Mesendoderm (in vitro differentiated cells): ENCODE measurements at regions not wholly inside any gene's neighbourhood (a gene's known extent, or its start where the extent isn't known, plus 50 kb on each side); places are given as distances from the start of the nearest gene placed in this dataset.

Source experiments
- DNase-seq: peaks from one replicate; pipeline ENCODE4 v3.0.0; 2013
- H2AK5ac ChIP-seq: 2 replicates; pipeline ENCODE4 v1.6.1; 2013; ENCODE audit warnings: low read length, inconsistent platforms
- H2BK120ac ChIP-seq: 2 replicates; pipeline ENCODE4 v1.6.1; 2013; ENCODE audit warnings: low read depth, mild to moderate bottlenecking, low read length, moderate library complexity, mixed read lengths
- H2BK15ac ChIP-seq: replicated peaks from 2 replicates; pipeline ENCODE4 v1.6.1; 2013; ENCODE audit warnings: low read depth, mild to moderate bottlenecking, moderate library complexity
- H2BK5ac ChIP-seq: 2 replicates; pipeline ENCODE4 v1.6.1; 2013; ENCODE audit warnings: low read length, inconsistent platforms
- H3K18ac ChIP-seq: 2 replicates; pipeline ENCODE4 v1.6.1; 2013; ENCODE audit warnings: mild to moderate bottlenecking, low read length, mixed read lengths
- H3K23ac ChIP-seq: one replicate; pipeline ENCODE4 v1.6.1; 2013; ENCODE audit warnings: low read length
- H3K27ac ChIP-seq: 2 replicates; pipeline ENCODE4 v1.5.1; 2013; ENCODE audit warnings: low read depth, mild to moderate bottlenecking, inconsistent platforms, low read length, moderate library complexity
- H3K27me3 ChIP-seq: 2 replicates; pipeline ENCODE4 v1.6.1; 2013; ENCODE audit warnings: low read length, control low read depth, mild to moderate bottlenecking, inconsistent platforms; ENCODE audit not compliant: insufficient read depth, poor library complexity
- H3K36me3 ChIP-seq: 2 replicates; pipeline ENCODE4 v1.6.1; 2013; ENCODE audit warnings: low read length, inconsistent platforms; ENCODE audit not compliant: control insufficient read depth, insufficient read depth
- H3K4ac ChIP-seq: one replicate; pipeline ENCODE4 v1.6.1; 2013; ENCODE audit warnings: low read depth, mild to moderate bottlenecking, low read length, moderate library complexity
- H3K4me1 ChIP-seq: 2 replicates; pipeline ENCODE4 v1.6.1; 2013; ENCODE audit warnings: low read depth, low read length, inconsistent platforms; ENCODE audit not compliant: control insufficient read depth
- H3K4me2 ChIP-seq: 2 replicates; pipeline ENCODE4 v1.6.1; 2013; ENCODE audit warnings: low read length
- H3K4me3 ChIP-seq: 2 replicates; pipeline ENCODE4 v1.5.1; 2013; ENCODE audit warnings: mild to moderate bottlenecking, low read length
- H3K56ac ChIP-seq: one replicate; pipeline ENCODE4 v1.6.1; 2013; ENCODE audit warnings: low read length
- H3K79me1 ChIP-seq: 2 replicates; pipeline ENCODE4 v1.6.1; 2013; ENCODE audit warnings: low read length, inconsistent platforms
- H3K79me2 ChIP-seq: 2 replicates; pipeline ENCODE4 v1.6.1; 2013; ENCODE audit warnings: mild to moderate bottlenecking, low read length; ENCODE audit not compliant: control insufficient read depth, insufficient read depth
- H3K9ac ChIP-seq: 2 replicates; pipeline ENCODE4 v1.6.1; 2013; ENCODE audit warnings: low read length, inconsistent platforms
- H4K5ac ChIP-seq: one replicate; pipeline ENCODE4 v1.6.1; 2013; ENCODE audit warnings: low read length
- H4K8ac ChIP-seq: one replicate; pipeline ENCODE4 v1.6.1; 2013; ENCODE audit warnings: low read depth, mild to moderate bottlenecking, control low read depth, low read length, moderate library complexity
- WGBS: extraction: QIAGEN DNeasy Blood & Tissue Kit; methylation state at CpG from one replicate; pipeline ENCODE4 v1.1.7; 2013; ENCODE audit warnings: low lambda C conversion rate, missing lambda C conversion rate; ENCODE audit not compliant: insufficient coverage; ENCODE audit errors: extremely low coverage; 5-methylcytosine and 5-hydroxymethylcytosine counted together

- no peak overlapping the region for H3K23ac ChIP-seq
- H3K79me1 ChIP-seq: no peaks in the 10 kb centered on the region
- H3K56ac ChIP-seq: no peak overlapping the region
- DNase-seq: no peak
- no peak overlapping the region for H3K18ac ChIP-seq
- no peaks in the 10 kb centered on the region for H3K36me3 ChIP-seq
- H3K27ac ChIP-seq: no peak overlapping the region
- H3K27me3 ChIP-seq: no peaks in the 10 kb centered on the region
- no peak overlapping the region for H3K4me2 ChIP-seq
- H2BK120ac ChIP-seq: no peak overlapping the region
- no peak overlapping the region for H2BK15ac ChIP-seq
- H3K4ac ChIP-seq: no peak overlapping the region
- no peak overlapping the region for H4K5ac ChIP-seq
- H2AK5ac ChIP-seq: no peak overlapping the region
- no peak overlapping the region for H4K8ac ChIP-seq
- H3K9ac ChIP-seq: no peak overlapping the region
- no peaks in the 10 kb centered on the region for H3K4me1 ChIP-seq
- WGBS: no CpG with 5 or more reads among the region's 1 CpG
- H3K79me2 ChIP-seq: no peaks in the 10 kb centered on the region
- H2BK5ac ChIP-seq: no peak overlapping the region
- no peak overlapping the region for H3K4me3 ChIP-seq
Observed at GRCh38 chr10:44326474-44327030, 58.3 kb downstream of the CXCL12 start.

DNA sequence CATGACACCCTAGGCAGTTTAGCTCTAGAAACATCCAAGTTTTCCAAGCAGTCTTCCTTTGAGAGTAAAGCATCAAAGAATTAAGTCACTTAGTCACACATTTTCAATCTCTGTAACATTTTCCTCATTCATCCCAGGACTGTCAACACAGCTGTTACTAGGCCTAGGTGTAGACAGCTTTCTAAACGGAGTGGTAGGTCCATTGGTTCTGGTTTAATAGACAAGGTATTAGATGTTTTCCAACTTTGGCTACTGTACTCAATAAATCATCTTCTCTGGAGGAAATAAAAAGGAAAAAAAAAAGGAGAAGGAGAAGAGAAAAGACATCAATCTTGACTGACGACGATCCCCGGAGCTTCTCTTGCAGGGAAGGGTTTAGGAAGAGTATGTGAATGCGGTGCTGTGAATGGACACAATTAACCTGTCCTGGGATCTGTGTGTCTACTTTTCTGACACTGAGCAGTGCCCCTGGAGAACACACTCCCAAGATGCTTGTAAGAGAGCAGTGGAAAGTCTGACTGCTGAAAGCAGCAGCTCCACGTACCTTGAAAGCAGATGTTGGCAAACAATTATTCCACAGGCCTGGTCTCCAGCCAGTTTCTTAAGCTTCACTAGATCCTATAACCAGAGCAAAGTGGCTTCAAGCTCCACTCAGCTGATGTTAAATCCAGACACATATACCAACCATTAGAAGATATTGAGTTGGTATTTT lies 59.1 kb downstream of the CXCL12 start:
- Histone ChIP-seq H3K9ac (no peak overlapping the region), H3K56ac (no peak overlapping the region), H3K27ac (no peak overlapping the region), H2AK5ac (no peak overlapping the region), H4K5ac (no peak overlapping the region), H3K4me3 (no peak overlapping the region), H2BK5ac (no peak overlapping the region), H4K8ac (no peak overlapping the region), H3K4me2 (no peak overlapping the region), H3K79me1 (no peaks in the 10 kb centered on the region), H2BK120ac (no peak overlapping the region), H3K18ac (no peak overlapping the region), H3K36me3 (no peaks in the 10 kb centered on the region), H3K23ac (no peak overlapping the region), H3K4me1 (no peaks in the 10 kb centered on the region), H2BK15ac (no peak overlapping the region), H3K79me2 (no peaks in the 10 kb centered on the region), H3K4ac (no peak overlapping the region), H3K27me3 (no peaks in the 10 kb centered on the region)
- WGBS: no CpG with 5 or more reads among the region's 6 CpGs
- DNase-seq: no peak

DNA sequence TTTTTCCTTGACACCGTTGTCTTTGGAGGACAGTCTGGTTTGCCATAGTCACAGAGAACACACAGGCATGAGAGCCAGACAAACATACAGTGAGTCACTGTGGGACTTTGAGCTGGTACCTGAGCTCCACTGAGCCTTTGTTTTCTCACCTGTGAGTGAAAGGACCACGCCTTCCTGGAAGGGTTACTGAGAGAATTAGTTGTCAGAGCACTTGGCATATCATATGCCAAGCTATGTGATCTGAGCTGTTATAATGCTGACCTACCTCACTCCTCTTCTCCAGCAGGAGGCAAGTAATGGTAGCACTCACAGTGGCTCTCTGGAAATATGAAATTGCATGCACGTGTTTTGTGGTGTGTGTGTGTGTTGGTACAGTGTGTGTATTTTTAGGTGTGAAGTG lies 59.7 kb downstream of the CXCL12 start:
- H3K56ac ChIP-seq: no peak overlapping the region
- H3K23ac ChIP-seq: no peak overlapping the region
- no peak for DNase-seq
- H3K36me3 ChIP-seq: no peaks in the 10 kb centered on the region
- H2AK5ac ChIP-seq: no peak overlapping the region
- no peak overlapping the region for H3K27ac ChIP-seq
- H3K79me1 ChIP-seq: no peaks in the 10 kb centered on the region
- no peaks in the 10 kb centered on the region for H3K27me3 ChIP-seq
- no peaks in the 10 kb centered on the region for H3K79me2 ChIP-seq
- H3K4me1 ChIP-seq: no peaks in the 10 kb centered on the region
- WGBS: no CpG with 5 or more reads among the region's 3 CpGs
- H3K9ac ChIP-seq: no peak overlapping the region
- H3K4me3 ChIP-seq: no peak overlapping the region
- no peak overlapping the region for H4K5ac ChIP-seq
- no peak overlapping the region for H3K18ac ChIP-seq
- no peak overlapping the region for H2BK120ac ChIP-seq
- H4K8ac ChIP-seq: no peak overlapping the region
- no peak overlapping the region for H2BK5ac ChIP-seq
- H3K4me2 ChIP-seq: no peak overlapping the region
- H3K4ac ChIP-seq: no peak overlapping the region
- no peak overlapping the region for H2BK15ac ChIP-seq

DNA sequence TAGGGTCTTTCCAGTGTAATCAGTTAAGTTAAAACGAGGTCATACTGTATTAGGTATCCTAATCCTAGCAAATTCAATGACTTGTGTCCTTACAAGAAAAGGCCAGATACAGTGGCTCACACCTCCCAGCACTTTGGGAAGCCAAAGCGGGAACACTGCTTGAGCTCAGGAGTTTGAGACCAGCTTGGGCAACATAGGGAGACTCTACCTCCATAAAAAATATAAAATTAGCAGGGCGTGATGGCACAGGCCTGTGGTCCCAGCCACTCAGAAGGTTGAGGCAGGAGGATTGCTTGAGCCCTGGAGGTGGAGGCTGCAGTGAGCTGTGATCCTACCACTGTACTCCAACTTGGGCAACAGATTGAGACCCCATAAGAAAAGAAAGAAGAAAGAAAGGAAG lies 61.1 kb downstream of the CXCL12 start:
- Histone ChIP-seq H3K79me1 (no peaks in the 10 kb centered on the region), H2BK15ac (no peak overlapping the region), H4K8ac (no peak overlapping the region), H3K4me3 (no peak overlapping the region), H3K18ac (no peak overlapping the region), H3K27ac (no peak overlapping the region), H4K5ac (no peak overlapping the region), H2BK5ac (no peak overlapping the region), H3K23ac (no peak overlapping the region), H3K56ac (no peak overlapping the region), H3K4ac (no peak overlapping the region), H3K4me1 (no peaks in the 10 kb centered on the region), H3K4me2 (no peak overlapping the region), H3K36me3 (no peaks in the 10 kb centered on the region), H2AK5ac (no peak overlapping the region), H3K27me3 (no peaks in the 10 kb centered on the region), H3K9ac (no peak overlapping the region), H3K79me2 (no peaks in the 10 kb centered on the region), H2BK120ac (no peak overlapping the region)
- DNase-seq: no peak
- WGBS: no CpG with 5 or more reads among the region's 3 CpGs

- H3K4me3 ChIP-seq: no peak overlapping the region
- no peaks in the 10 kb centered on the region for H3K4me1 ChIP-seq
- WGBS: no CpG with 5 or more reads among the region's 2 CpGs
- H2BK5ac ChIP-seq: no peak overlapping the region
- no peak overlapping the region for H3K18ac ChIP-seq
- no peak overlapping the region for H3K27ac ChIP-seq
- no peaks in the 10 kb centered on the region for H3K27me3 ChIP-seq
- no peaks in the 10 kb centered on the region for H3K79me1 ChIP-seq
- H2BK15ac ChIP-seq: no peak overlapping the region
- no peak overlapping the region for H4K5ac ChIP-seq
- no peak overlapping the region for H3K4me2 ChIP-seq
- no peak overlapping the region for H3K4ac ChIP-seq
- H4K8ac ChIP-seq: no peak overlapping the region
- no peaks in the 10 kb centered on the region for H3K36me3 ChIP-seq
- H2AK5ac ChIP-seq: no peak overlapping the region
- H3K56ac ChIP-seq: no peak overlapping the region
- H2BK120ac ChIP-seq: no peak overlapping the region
- no peak for DNase-seq
- H3K23ac ChIP-seq: no peak overlapping the region
- H3K79me2 ChIP-seq: no peaks in the 10 kb centered on the region
- no peak overlapping the region for H3K9ac ChIP-seq
Observed at GRCh38 chr10:44322137-44322536, 62.8 kb downstream of the CXCL12 start.

DNA sequence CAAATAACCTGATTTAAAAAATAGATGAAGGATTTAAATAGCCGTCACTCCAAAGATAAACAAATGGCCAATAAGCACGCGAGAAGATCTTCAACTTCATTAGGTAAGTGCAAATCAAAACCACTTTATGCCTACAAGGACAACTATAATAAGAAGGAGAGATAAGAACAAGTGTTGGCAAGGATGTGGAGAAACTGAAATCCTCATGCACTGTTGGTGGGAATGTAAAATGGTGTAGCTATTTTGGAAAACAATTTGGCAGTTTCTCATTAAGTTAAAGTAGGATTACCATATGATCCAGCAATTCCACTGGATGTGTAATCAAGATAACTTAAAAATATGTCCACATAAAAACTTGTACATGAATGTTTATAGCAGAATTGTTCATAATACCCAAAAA lies 64.1 kb downstream of the CXCL12 start:
- Histone ChIP-seq H2BK120ac (no peak overlapping the region), H3K4me1 (no peaks in the 10 kb centered on the region), H3K36me3 (no peaks in the 10 kb centered on the region), H3K4me2 (no peak overlapping the region), H3K23ac (no peak overlapping the region), H4K5ac (no peak overlapping the region), H2BK5ac (no peak overlapping the region), H3K9ac (no peak overlapping the region), H3K79me2 (no peaks in the 10 kb centered on the region), H4K8ac (no peak overlapping the region), H2AK5ac (no peak overlapping the region), H3K27me3 (no peaks in the 10 kb centered on the region), H3K4ac (no peak overlapping the region), H3K18ac (no peak overlapping the region), H3K56ac (no peak overlapping the region), H3K79me1 (no peaks in the 10 kb centered on the region), H3K4me3 (no peak overlapping the region), H2BK15ac (no peak overlapping the region), H3K27ac (no peak overlapping the region)
- no peak for DNase-seq
- WGBS: no CpG with 5 or more reads among the region's 3 CpGs
